ENCODE measurements at regions not wholly inside any gene's neighbourhood (a gene's known extent, or its start where the extent isn't known, plus 50 kb on each side); places are given as distances from the start of the nearest gene placed in this dataset.
"Not testable (repeated sequence)": the region's sequence is repeated elsewhere in the genome, so short reads cannot be mapped to it uniquely, and the experiment has no call there.

- ATAC-seq: no peak
- no peak for DNase-seq
These were observed 141.1 kb downstream of the NDUFA12 start for GRCh38 chr12:94862421-94862820.

GRCh38 chr12:94856324-94856723 lies 147.2 kb downstream of the NDUFA12 start:
- peak; percentile 19 for ATAC-seq
- DNase-seq: no peak

GRCh38 chr12:94855853-94856252 lies 147.6 kb downstream of the NDUFA12 start:
- DNase-seq: no peak
- peak; percentile 36 for ATAC-seq

DNA sequence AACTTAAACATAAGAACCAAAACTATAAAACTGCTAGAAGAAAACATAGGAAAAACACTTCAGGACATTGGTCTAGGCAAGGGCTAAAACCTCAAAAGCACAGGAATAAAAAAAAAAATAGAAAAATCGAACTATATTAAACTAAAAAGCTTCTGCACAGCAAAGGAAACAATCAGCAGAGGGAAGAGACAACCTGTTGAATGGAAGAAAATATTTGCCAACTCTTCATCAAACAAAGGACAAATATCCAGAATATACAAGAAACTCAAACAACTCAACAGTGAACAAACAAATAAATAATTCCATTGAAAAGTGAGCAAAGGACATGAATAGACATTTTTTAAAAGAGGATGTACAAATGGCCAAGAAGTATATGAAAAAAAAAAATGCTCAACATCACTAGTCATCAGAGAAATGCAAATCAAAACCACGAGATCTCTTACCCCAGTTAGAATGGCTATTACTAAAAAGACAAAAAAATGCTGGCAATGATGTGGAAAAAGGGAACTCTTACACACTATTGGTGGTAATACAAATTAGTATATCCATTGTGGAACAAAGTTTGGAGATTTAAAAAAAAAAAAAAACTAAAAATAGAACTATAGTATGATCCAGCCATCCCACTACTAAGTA lies 152.0 kb downstream of the NDUFA12 start:
- ATAC-seq (no peak), DNase-seq (no peak)

- no peak for ATAC-seq
These were observed 154.0 kb downstream of the NDUFA12 start for GRCh38 chr12:94849411-94849976.

DNA sequence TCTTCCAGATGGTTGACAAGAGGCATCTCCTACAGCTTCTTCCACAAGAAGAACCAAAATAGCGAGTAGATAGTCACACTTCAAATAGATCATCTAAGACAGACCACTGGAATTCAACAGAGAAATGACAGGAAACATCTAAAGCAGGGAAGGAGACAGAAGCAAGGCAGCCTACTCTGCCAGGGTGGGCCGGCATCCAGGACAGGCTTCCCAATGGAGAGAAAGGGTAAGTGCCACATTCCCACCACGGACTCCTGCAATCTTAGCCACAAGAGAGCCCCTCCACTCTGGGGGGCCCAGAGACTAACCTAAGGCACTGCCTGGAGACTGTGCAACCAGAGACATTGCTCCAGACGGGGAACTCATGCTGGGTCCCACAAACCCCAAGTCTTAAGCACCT lies 154.5 kb downstream of the NDUFA12 start:
- no peak for DNase-seq
- ATAC-seq: no peak

More at GRCh38 chr12:94849411-94849976, 154.0 kb downstream of the NDUFA12 start:
- no peak for DNase-seq

DNA sequence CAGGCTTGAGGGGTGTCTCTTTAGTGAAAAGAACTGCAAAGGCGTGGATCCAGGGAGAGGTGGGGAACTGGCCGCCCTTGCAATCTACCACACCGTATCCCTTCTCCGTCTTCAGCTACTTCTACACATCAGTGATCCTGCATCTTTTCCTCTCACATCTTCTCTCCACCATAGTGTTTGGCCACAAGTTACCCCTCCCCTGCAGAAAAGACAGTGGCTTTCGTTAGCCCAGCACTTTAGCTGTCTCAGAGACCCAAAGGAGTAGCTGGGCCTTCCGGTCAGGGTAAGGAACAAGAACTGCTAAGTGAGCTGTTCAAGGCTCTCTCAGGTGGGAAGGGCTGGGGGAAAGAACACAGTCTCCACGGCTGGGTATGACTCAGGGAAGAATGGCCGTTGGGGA lies 158.4 kb downstream of the NDUFA12 start:
- DNase-seq: no peak
- no peak for ATAC-seq

DNA sequence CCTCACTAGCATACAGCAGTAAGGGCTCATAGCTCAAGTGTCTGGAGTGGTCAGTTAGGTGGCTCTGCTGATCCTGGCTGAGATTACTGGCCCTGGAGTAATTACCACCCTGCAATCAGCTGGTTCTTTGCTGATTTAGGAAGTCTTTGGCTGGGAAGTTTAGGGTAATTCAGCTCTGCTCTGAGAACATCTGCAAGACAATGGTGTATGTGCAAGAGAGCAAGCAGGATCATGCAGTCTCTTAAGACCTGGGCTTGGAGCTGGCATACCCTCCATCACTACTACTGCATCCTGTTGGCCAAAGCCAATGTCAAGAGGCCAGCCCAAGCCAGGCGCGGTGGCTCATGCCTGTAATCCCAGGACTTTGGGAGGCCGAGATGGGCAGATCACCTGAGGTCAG lies 159.0 kb downstream of the NDUFA12 start:
- ATAC-seq (no peak), DNase-seq (no peak)

DNA sequence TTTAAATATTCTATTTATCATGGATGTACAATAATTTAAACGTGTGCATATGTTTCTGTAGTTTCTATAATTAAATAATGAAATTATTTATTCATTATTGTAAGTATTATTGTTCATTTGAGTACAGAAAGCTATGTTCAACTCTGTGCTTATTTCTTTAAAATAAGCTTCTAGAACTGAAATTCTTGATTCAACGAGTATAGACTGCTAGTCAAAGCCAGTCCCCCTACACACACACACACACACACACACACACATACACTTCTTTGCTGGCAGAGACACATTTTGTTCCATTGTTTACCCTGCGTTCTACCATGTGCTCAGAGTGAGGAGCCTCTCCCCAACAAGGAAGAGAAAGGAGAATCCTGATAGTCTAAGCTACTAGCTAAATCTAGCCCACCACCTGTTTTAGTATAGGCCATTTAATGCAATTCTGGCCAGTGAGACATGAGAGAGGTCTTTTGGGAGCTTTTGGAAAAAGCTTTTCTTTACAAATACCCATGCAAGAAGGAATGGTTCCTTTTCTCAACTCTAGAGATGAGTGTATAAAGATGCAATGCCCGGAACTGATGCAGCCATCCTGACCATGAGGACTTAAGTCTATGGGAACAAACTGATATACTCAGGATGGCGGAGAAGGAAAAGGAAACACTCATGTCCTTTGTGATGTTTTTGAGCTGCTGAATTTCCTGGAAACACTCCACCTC lies 161.4 kb downstream of the NDUFA12 start:
- DNase-seq: no peak

GRCh38 chr12:94841177-94841576 lies 162.3 kb downstream of the NDUFA12 start:
- no peak for DNase-seq

More for the DNA sequence above, 161.4 kb downstream of the NDUFA12 start:
- no peak for ATAC-seq

GRCh38 chr12:94839347-94839746 lies 164.2 kb downstream of the NDUFA12 start:
- no peak for ATAC-seq
- DNase-seq: no peak

More at GRCh38 chr12:94841177-94841576, 162.3 kb downstream of the NDUFA12 start:
- no peak for ATAC-seq

DNA sequence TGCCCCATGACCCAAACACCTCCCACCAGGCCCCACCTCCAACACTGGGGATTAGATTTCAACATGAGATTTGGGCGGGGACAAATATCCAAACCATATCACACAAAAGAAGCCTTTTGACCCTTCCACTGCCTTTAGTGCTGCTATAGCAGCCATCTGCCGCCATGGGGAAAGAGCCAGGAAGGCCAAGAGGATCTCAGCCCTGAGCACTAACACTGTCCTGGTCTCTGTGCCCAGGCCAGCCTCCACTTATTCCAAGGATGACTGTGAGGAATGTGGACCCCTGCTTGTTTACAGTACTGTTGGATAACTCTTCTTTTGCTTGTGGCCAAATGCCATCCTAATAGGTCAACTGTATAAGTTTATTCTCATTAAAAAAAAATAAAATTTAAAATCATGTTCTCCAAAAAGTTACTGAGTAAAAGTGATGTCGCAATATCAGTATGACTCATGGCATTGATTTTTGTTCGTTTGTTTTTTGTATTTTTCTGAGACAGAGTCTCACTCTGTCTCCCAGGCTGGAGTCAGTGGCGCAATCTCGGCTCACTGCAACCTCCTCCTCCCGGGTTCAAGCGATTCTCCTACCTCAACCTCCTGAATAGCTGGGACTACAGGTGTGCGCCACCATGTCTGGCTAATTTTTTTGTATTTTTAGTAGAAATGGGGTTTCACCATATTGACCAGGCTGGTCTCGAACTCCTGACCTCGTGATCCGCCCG lies 166.4 kb downstream of the NDUFA12 start:
- not testable (repeated sequence) for DNase-seq, ATAC-seq

- no peak for ATAC-seq
These were observed 169.4 kb downstream of the NDUFA12 start for GRCh38 chr12:94834036-94834625.

GRCh38 chr12:94832780-94833681 lies 170.5 kb downstream of the NDUFA12 start:
- DNase-seq (no peak), ATAC-seq (no peak)

More at GRCh38 chr12:94834036-94834625, 169.4 kb downstream of the NDUFA12 start:
- no peak for DNase-seq

- no peak for DNase-seq
These were observed 171.4 kb downstream of the NDUFA12 start for GRCh38 chr12:94832105-94832504.

GRCh38 chr12:94831081-94831751 lies 172.3 kb downstream of the NDUFA12 start:
- DNase-seq: peak; percentile 55
- ATAC-seq: peak; percentile 86

More at GRCh38 chr12:94832105-94832504, 171.4 kb downstream of the NDUFA12 start:
- ATAC-seq: no peak

DNA sequence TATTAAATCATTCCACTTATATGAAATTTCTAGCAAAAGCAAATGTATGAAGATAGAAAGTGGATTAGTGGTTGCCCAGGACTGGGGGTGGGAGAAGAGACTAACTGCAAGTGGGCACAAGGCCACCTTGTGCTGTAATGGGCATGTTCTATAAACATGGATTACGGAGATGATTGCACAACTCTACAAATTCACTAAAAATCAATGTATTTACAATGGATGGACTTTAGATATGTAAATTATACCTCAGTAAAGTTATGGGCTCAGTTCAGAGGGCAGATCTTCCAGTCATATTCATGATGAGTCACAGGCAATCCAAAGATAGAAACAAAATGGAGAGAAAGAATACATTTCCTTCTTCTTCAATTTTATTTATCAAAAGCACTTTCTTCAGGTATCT lies 173.9 kb downstream of the NDUFA12 start:
- ATAC-seq (no peak), DNase-seq (no peak)

- ATAC-seq (no peak), DNase-seq (no peak)
These were observed 168.7 kb upstream of the TMCC3 start for GRCh38 chr12:94819011-94819410.

DNA sequence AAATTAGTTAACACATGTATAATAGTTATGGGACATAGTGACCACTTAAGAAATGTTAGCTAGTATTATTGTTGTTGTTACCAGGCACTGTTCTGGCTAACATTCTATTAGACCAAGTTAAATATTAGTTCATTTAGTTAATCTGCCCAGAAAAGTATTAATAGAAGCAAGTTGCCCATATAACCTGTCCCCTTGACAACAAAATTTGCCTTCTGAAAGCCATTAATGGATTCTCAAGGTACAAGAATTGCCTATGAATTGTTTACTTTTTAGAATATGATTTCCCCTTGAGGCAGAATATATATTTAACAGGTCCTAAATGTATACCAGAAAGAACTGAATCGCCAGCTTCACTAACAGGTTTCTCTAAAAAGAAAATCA lies 167.3 kb upstream of the TMCC3 start:
- no peak for ATAC-seq
- DNase-seq: no peak

- not testable (repeated sequence) for ATAC-seq, DNase-seq
These were observed 166.8 kb upstream of the TMCC3 start for GRCh38 chr12:94817201-94817600.

DNA sequence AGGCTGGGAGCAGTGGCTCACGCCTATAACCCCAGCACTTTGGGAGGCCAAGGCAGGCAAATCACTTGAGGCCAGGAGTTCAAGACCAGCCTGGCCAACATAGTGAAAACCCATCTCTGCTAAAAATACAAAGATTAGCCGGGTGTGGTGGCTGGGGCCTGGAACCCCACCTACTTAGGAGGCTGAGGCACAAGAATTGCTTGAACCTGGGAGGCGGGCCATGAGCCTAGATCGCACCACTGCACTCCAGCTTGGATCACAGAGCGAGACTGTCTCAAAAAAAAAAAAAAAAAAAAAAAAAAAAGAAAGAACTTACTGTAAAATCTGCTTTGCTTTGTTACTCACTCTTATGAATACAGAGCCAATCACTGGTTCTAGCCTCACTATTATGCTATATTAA lies 166.4 kb upstream of the TMCC3 start:
- not testable (repeated sequence) for DNase-seq, ATAC-seq

Data from stimulated activated naive CD8-positive, alpha-beta T cell treated with anti-CD3 and anti-CD28 coated beads, Interleukin-15, Interleukin-2, amounts not matched to agents 100 U/mL and 50 U/mL, for 24 hours (primary cell).